Ascending aorta (tissue), 2 donors: ENCODE measurements at regions not wholly inside any gene's neighbourhood (a gene's known extent, or its start where the extent isn't known, plus 50 kb on each side); places are given as distances from the start of the nearest gene placed in this dataset.

Experiments
- DNase-seq, 2 donors: peaks; one replicate each; pipeline ENCODE4 v3.0.0-alpha.2; 2019; ENCODE audit warnings: low spot score in 2 of 2
- H3K27ac ChIP-seq, 2 donors: fragments of 200-600 bp; sonication (generic); one replicate each; pipeline ENCODE4 v1.5.1; 2016 to 2017; ENCODE audit warnings: mild to moderate bottlenecking in 1 of 2
- H3K27me3 ChIP-seq: fragments of 200-600 bp; sonication (generic); one replicate; pipeline ENCODE4 v1.5.1; 2017
- H3K36me3 ChIP-seq, 2 donors: fragments of 200-600 bp; sonication (generic); one replicate each; pipeline ENCODE4 v1.5.1; 2016
- H3K4me1 ChIP-seq, 2 donors: fragments of 200-600 bp; sonication (generic); one replicate each; pipeline ENCODE4 v1.5.1; 2016 to 2017; ENCODE audit warnings: mild to moderate bottlenecking in 1 of 2
- H3K4me3 ChIP-seq, 2 donors: fragments of 200-600 bp; sonication (generic); one replicate each; pipeline ENCODE4 v1.5.1; 2016 to 2017; ENCODE audit warnings: mild to moderate bottlenecking in 1 of 2
- H3K9me3 ChIP-seq, 2 donors: fragments of 200-600 bp; sonication (generic); one replicate each; pipeline ENCODE4 v1.5.1; 2016
- CTCF ChIP-seq, 3 experiments: fragments of 200-600 bp in 2 of 3; fragments of 450-650 bp in 1 of 3; sonication (generic) in 2 of 3; IDR thresholded peaks; one replicate each; pipeline ENCODE4 v1.5.1; 2016 to 2019; ENCODE audit warnings: antibody characterized with exemption in 3 of 3, mild to moderate bottlenecking in 1 of 3, moderate library complexity in 1 of 3
- intact Hi-C: fragments of 100-400 bp; cut with DNase I; formaldehyde crosslinking; loops from one replicate; pipeline ENCODE4 v1.15.1; 2023

- TF ChIP-seq CTCF (IDR thresholded peaks at IDR 0.05): no peak
- no peak for DNase-seq
- H3K36me3 ChIP-seq: no peaks in the 10 kb centered on the region
- no peak overlapping the region for H3K4me3 ChIP-seq
- no peaks in the 10 kb centered on the region for H3K4me1 ChIP-seq
- H3K27me3 ChIP-seq: no peaks in the 10 kb centered on the region
- no peaks in the 10 kb centered on the region for H3K9me3 ChIP-seq
- H3K27ac ChIP-seq: no peak overlapping the region
- intact Hi-C loops: no loop called here
Measured at GRCh38 chr1:189158155-189158554, 1319.5 kb downstream of the BRINP3 start.

- intact Hi-C loops: no loop called here
- Histone ChIP-seq H3K4me1 (no peaks in the 10 kb centered on the region), H3K36me3 (no peaks in the 10 kb centered on the region), H3K9me3 (no peaks in the 10 kb centered on the region), H3K27me3 (no peaks in the 10 kb centered on the region), H3K4me3 (no peak overlapping the region), H3K27ac (no peak overlapping the region)
- no peak for DNase-seq
- no peak for TF ChIP-seq CTCF (IDR thresholded peaks at IDR 0.05)
Measured at GRCh38 chr1:189175889-189176288, 1301.8 kb downstream of the BRINP3 start.

GRCh38 chr1:189180057-189180456 is 1297.6 kb downstream of the BRINP3 start:
- Histone ChIP-seq H3K4me1 (no peaks in the 10 kb centered on the region), H3K4me3 (no peak overlapping the region), H3K27ac (no peak overlapping the region), H3K36me3 (no peaks in the 10 kb centered on the region), H3K27me3 (no peaks in the 10 kb centered on the region), H3K9me3 (no peaks in the 10 kb centered on the region)
- DNase-seq: no peak
- no peak for TF ChIP-seq CTCF (IDR thresholded peaks at IDR 0.05)
- intact Hi-C loops: no loop called here

GRCh38 chr1:189185097-189185496 is 1292.6 kb downstream of the BRINP3 start:
- H3K27me3 ChIP-seq: no peaks in the 10 kb centered on the region
- H3K9me3 ChIP-seq: no peaks in the 10 kb centered on the region
- intact Hi-C loops: no loop called here
- no peak for TF ChIP-seq CTCF (IDR thresholded peaks at IDR 0.05)
- H3K36me3 ChIP-seq: no peaks in the 10 kb centered on the region
- H3K4me1 ChIP-seq: no peaks in the 10 kb centered on the region
- no peak for DNase-seq
- H3K4me3 ChIP-seq: no peak overlapping the region
- H3K27ac ChIP-seq: no peak overlapping the region

GRCh38 chr1:189192741-189193520 is 1284.7 kb downstream of the BRINP3 start:
- no peak for TF ChIP-seq CTCF (IDR thresholded peaks at IDR 0.05)
- no peak overlapping the region for H3K4me3 ChIP-seq
- intact Hi-C loops: no loop called here
- no peaks in the 10 kb centered on the region for H3K36me3 ChIP-seq
- H3K27ac ChIP-seq: no peak overlapping the region
- no peak for DNase-seq
- no peaks in the 10 kb centered on the region for H3K27me3 ChIP-seq
- no peaks in the 10 kb centered on the region for H3K9me3 ChIP-seq
- no peaks in the 10 kb centered on the region for H3K4me1 ChIP-seq

GRCh38 chr1:189205863-189206262 is 1271.8 kb downstream of the BRINP3 start:
- TF ChIP-seq CTCF (IDR thresholded peaks at IDR 0.05): no peak
- no peak overlapping the region for H3K4me3 ChIP-seq
- intact Hi-C loops: no loop called here

More at GRCh38 chr1:189205863-189206262, 1271.8 kb downstream of the BRINP3 start:
- Histone ChIP-seq H3K36me3 (no peaks in the 10 kb centered on the region), H3K9me3 (no peaks in the 10 kb centered on the region), H3K27me3 (no peaks in the 10 kb centered on the region), H3K4me1 (no peaks in the 10 kb centered on the region), H3K27ac (no peak overlapping the region)
- no peak for DNase-seq
